ENCODE measurements at regions not wholly inside any gene's neighbourhood (a gene's known extent, or its start where the extent isn't known, plus 50 kb on each side); places are given as distances from the start of the nearest gene placed in this dataset.
"Not testable (repeated sequence)": the region's sequence is repeated elsewhere in the genome, so short reads cannot be mapped to it uniquely, and the experiment has no call there.

- no peak for DNase-seq (ENCODE audit: low spot score)
These were observed 242.9 kb upstream of the BCHE start for GRCh38 chr3:166080096-166080495.

- DNase-seq (ENCODE audit: low spot score): no peak
These were observed 234.6 kb upstream of the BCHE start for GRCh38 chr3:166071831-166072230.

DNA sequence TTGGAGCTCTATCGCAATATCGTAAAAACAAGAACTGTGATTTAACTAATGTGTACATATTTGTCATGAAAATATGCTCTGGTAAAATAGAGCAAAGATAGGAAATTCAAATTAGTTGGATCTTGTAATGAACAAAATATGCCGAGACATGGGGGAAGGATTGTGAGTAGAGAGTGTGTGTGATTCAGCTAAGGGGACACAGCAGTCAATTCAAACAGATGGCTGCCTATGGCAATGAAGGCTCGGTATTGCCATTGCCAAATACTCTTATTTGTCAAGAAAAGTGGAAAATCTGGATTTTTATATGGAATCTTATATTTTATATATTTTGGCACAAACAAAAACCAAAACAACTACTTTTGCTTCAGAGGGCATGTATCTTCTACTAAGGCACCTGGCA is 227.3 kb upstream of the BCHE start:
- DNase-seq (ENCODE audit: low spot score): no peak

GRCh38 chr3:166060789-166061479 is 223.7 kb upstream of the BCHE start:
- no peak for DNase-seq (ENCODE audit: low spot score)

GRCh38 chr3:166052440-166052839 is 215.2 kb upstream of the BCHE start:
- no peak for DNase-seq (ENCODE audit: low spot score)

DNA sequence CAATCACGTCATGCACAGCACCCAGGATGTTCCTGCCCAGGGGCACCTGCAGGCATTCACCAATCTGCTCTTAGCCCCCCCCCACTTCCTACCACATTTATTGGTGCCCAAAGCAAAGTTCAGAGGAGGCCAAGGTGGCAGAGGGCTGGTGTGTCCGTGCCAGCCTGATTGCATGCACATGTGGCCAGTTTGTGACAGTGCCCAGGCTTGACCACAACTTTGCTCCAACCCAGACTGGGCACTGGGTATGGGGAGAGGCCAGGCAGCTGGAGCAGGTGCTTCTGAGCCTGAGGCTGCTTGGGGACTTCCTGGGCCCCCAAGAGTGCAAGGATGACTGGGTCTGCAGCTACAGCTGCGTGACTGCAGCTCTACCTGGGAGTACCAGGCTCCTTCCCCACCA is 192.3 kb upstream of the BCHE start:
- no peak for DNase-seq (ENCODE audit: low spot score)

- peak; percentile 55 for DNase-seq (ENCODE audit: low spot score)
These were observed 176.0 kb upstream of the BCHE start for GRCh38 chr3:166013073-166013679.

- no peak for DNase-seq (ENCODE audit: low spot score)
These were observed 174.5 kb upstream of the BCHE start for GRCh38 chr3:166011771-166012170.

GRCh38 chr3:166005126-166005525 is 167.9 kb upstream of the BCHE start:
- DNase-seq (ENCODE audit: low spot score): no peak

GRCh38 chr3:165994293-165994692 is 157.1 kb upstream of the BCHE start:
- DNase-seq (ENCODE audit: low spot score): no peak

GRCh38 chr3:165984589-165984988 is 147.4 kb upstream of the BCHE start:
- no peak for DNase-seq (ENCODE audit: low spot score)

- peak; percentile 20 for DNase-seq (ENCODE audit: low spot score)
These were observed 146.1 kb upstream of the BCHE start for GRCh38 chr3:165983284-165983683.

DNA sequence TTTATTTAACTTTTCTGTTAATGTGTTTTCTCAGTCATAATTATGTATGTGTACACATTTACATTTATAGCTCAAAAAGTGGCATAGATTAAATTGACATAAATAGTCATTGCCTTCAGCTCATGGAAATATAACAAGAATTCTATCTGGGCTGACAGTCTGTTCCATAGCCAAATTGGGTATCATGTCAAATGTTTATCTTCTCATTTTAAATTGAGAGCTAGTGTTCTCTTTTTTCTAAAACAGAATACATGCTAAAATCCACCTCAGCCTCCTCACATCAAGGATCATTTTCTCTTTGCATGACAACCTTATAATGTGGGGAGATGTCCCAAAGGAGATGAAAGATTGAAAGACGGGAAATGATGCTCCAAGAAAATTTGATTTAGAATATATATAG is 144.1 kb upstream of the BCHE start:
- no peak for DNase-seq (ENCODE audit: low spot score)

GRCh38 chr3:165960825-165961224 is 123.6 kb upstream of the BCHE start:
- not testable (repeated sequence) for DNase-seq (ENCODE audit: low spot score)

- DNase-seq (ENCODE audit: low spot score): no peak
These were observed 116.9 kb upstream of the BCHE start for GRCh38 chr3:165954171-165954570.

GRCh38 chr3:165946360-165946759 is 109.1 kb upstream of the BCHE start:
- DNase-seq (ENCODE audit: low spot score): no peak

GRCh38 chr3:165938986-165939540 is 101.8 kb upstream of the BCHE start:
- no peak for DNase-seq (ENCODE audit: low spot score)

DNA sequence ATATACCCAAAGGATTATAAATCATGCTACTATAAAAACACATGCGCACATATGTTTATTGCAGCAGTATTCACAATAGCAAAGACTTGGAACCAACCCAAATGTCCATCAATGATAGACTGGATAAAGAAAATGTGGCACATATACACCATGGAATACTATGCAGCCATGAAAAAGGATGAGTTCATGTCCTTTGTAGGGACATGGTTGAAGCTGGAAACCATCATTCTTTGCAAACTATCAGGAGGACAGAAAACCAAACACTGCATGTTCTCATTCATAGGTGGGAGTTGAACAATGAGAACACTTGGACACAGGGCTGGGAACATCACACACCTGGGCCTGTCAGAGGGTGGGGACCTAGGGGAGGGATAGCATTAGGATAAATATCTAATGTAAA is 98.9 kb upstream of the BCHE start:
- DNase-seq (ENCODE audit: low spot score): not testable (repeated sequence)

- not testable (repeated sequence) for DNase-seq (ENCODE audit: low spot score)
These were observed 87.1 kb upstream of the BCHE start for GRCh38 chr3:165924301-165924791.

DNA sequence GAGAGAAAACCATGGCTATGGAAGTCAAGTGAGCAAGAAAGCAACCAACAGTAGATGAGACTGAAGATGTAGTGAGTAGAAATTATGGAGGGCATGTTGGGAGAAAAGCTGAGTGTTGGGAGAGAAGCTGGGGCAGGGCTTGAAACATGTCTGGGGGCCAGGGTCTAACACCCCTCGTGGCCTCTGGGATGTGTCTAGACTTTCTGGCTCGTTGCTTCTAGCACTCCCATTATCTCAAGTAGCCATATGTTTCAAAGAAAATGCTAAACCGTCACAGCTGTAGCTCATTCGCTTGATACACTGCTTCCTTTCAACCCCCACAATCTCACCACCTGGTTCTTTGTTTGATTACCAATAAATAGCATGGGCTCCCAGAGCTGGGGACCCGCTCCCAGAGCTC is 83.8 kb upstream of the BCHE start:
- DNase-seq (ENCODE audit: low spot score): no peak

DNA sequence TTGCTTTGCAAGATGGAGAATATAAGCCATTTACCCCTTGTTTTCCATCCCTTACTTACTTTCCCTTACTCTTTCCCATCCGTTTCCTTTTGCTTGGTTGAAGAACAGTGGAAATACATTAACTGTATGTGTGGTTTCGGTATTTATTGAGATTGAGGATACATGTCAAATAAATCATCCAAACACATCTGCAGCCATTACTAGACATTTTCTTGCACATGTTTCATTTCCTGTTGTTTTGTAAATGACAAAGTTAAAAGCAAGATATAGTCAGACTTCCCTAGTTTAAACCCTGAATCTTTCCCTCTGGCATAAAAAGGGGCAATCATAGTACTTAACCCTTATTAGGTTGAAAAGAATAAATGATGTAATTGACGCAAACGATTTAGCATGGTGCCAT is 82.1 kb upstream of the BCHE start:
- DNase-seq (ENCODE audit: low spot score): peak; percentile 31

DNA sequence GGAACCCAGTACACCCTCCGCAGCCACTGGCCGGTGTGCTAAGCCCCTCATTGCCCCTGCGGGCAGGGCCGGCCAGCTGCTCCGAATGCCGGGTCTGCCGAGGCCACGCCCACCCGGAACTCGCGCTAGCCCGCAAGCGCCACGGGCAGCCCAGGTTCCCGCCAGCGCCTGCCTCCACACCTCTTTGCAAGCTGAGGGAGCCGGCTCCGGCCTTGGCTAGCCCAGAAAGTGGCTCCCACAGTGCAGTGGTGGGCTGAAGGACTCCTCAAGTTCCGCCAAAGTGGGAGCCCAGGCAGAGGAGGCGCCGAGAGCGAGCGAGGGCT is 81.4 kb upstream of the BCHE start:
- no peak for DNase-seq (ENCODE audit: low spot score)

DNA sequence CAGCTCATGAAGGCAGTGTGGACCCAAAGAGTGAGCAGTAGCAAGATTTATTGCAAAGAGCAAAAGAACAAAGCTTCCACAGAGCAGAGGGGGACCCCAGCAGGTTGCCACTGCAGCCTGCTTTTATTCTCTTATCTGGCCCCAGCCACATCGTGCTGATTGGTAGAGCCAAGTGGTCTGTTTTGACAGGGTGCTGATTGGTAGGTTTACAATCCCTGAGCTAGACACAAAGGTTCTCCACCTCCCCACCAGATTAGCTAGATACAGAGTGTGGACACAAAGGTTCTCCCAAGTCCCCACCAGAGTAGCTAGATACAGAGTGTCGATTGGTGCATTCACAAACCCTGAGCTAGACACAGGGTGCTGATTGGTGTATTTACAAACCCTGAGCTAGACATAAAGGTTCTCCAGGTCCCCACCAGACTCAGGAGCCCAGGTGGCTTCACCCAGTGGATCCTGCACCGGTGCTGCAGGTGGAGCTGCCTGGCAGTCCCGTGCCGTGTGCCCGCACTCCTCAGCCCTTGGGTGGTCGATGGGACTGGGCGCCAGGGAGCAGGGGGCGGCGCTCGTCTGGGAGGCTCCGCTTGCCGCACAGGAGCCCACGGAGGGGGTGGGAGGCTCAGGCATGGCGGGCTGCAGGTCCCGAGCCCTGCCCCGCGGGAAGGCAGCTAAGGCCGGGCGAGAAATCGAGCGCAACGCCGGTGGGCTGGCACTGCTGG is 80.9 kb upstream of the BCHE start:
- DNase-seq (ENCODE audit: low spot score): not testable (repeated sequence)

Measured in A172 (cell line).